ENCODE measurements at regions not wholly inside any gene's neighbourhood (a gene's known extent, or its start where the extent isn't known, plus 50 kb on each side); places are given as distances from the start of the nearest gene placed in this dataset.

DNA sequence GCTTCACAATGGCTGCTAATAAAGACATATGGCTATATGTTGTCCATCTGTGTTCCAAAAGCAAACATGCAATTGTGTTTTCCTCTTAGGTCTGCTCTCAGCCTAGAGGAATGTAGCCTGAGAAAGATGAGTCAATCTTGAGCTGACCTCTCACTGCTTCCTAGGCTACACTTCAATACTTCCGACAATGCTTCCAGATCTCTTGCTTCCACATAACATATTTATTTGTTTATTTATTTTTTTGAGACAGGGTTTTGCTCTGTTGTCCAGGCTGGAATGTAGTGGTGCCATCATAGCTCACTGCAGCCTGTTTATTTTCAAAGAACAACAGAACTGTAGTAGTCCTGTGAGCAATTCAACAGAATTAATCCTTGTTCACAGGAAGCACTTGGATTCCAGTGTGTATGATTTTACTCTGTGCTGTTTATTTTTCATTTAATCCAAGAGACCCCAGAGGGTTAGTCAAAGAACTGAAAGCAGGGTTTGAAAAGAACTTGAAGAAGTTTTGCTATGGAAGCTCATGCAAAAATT, 437.9 kb downstream of the TXNL1 start:
- TF ChIP-seq RCOR1 (IDR thresholded peaks at IDR 0.05; ENCODE audit: borderline replicate concordance in 1 of 2, low read depth in 2 of 2, low read length in 2 of 2) (no peak), HMG20A (CRISPR knock-in tag; conservative IDR thresholded peaks at IDR 0.05) (no peak), CEBPB (tag; IDR thresholded peaks at IDR 0.05) (no peak), EZH2 (IDR thresholded peaks at IDR 0.05; ENCODE audit: borderline replicate concordance, low read depth, low read length) (no peak)
- TF ChIP-seq, protein P1, sequence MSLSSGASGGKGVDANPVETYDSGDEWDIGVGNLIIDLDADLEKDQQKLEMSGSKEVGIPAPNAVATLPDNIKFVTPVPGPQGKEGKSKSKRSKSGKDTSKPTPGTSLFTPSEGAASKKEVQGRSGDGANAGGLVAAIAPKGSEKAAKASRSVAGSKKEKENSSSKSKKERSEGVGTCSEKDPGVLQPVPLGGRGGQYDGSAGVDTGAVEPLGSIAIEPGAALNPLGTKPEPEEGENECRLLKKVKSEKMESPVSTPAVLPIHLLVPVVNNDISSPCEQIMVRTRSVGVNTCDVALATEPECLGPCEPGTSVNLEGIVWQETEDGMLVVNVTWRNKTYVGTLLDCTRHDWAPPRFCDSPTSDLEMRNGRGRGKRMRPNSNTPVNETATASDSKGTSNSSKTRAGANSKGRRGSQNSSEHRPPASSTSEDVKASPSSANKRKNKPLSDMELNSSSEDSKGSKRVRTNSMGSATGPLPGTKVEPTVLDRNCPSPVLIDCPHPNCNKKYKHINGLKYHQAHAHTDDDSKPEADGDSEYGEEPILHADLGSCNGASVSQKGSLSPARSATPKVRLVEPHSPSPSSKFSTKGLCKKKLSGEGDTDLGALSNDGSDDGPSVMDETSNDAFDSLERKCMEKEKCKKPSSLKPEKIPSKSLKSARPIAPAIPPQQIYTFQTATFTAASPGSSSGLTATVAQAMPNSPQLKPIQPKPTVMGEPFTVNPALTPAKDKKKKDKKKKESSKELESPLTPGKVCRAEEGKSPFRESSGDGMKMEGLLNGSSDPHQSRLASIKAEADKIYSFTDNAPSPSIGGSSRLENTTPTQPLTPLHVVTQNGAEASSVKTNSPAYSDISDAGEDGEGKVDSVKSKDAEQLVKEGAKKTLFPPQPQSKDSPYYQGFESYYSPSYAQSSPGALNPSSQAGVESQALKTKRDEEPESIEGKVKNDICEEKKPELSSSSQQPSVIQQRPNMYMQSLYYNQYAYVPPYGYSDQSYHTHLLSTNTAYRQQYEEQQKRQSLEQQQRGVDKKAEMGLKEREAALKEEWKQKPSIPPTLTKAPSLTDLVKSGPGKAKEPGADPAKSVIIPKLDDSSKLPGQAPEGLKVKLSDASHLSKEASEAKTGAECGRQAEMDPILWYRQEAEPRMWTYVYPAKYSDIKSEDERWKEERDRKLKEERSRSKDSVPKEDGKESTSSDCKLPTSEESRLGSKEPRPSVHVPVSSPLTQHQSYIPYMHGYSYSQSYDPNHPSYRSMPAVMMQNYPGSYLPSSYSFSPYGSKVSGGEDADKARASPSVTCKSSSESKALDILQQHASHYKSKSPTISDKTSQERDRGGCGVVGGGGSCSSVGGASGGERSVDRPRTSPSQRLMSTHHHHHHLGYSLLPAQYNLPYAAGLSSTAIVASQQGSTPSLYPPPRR (CRISPR knock-in tag; IDR thresholded peaks at IDR 0.05; ENCODE audit: borderline replicate concordance) = no peak
- TF ChIP-seq, protein P2, sequence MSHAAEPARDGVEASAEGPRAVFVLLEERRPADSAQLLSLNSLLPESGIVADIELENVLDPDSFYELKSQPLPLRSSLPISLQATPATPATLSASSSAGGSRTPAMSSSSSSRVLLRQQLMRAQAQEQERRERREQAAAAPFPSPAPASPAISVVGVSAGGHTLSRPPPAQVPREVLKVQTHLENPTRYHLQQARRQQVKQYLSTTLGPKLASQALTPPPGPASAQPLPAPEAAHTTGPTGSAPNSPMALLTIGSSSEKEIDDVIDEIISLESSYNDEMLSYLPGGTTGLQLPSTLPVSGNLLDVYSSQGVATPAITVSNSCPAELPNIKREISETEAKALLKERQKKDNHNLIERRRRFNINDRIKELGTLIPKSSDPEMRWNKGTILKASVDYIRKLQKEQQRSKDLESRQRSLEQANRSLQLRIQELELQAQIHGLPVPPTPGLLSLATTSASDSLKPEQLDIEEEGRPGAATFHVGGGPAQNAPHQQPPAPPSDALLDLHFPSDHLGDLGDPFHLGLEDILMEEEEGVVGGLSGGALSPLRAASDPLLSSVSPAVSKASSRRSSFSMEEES (CRISPR knock-in tag; IDR thresholded peaks at IDR 0.05) = no peak
- TF ChIP-seq, protein P3, sequence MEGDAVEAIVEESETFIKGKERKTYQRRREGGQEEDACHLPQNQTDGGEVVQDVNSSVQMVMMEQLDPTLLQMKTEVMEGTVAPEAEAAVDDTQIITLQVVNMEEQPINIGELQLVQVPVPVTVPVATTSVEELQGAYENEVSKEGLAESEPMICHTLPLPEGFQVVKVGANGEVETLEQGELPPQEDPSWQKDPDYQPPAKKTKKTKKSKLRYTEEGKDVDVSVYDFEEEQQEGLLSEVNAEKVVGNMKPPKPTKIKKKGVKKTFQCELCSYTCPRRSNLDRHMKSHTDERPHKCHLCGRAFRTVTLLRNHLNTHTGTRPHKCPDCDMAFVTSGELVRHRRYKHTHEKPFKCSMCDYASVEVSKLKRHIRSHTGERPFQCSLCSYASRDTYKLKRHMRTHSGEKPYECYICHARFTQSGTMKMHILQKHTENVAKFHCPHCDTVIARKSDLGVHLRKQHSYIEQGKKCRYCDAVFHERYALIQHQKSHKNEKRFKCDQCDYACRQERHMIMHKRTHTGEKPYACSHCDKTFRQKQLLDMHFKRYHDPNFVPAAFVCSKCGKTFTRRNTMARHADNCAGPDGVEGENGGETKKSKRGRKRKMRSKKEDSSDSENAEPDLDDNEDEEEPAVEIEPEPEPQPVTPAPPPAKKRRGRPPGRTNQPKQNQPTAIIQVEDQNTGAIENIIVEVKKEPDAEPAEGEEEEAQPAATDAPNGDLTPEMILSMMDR (IDR thresholded peaks at IDR 0.05 in 2 of 3, conservative IDR thresholded peaks at IDR 0.05 in 1 of 3; ENCODE audit: insufficient read depth in 2 of 3, low read depth in 1 of 3, low read length in 3 of 3) = no peak
- TF ChIP-seq, protein P4, sequence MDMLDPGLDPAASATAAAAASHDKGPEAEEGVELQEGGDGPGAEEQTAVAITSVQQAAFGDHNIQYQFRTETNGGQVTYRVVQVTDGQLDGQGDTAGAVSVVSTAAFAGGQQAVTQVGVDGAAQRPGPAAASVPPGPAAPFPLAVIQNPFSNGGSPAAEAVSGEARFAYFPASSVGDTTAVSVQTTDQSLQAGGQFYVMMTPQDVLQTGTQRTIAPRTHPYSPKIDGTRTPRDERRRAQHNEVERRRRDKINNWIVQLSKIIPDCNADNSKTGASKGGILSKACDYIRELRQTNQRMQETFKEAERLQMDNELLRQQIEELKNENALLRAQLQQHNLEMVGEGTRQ (CRISPR knock-in tag; IDR thresholded peaks at IDR 0.05) = no peak
- TF ChIP-seq, protein P5, sequence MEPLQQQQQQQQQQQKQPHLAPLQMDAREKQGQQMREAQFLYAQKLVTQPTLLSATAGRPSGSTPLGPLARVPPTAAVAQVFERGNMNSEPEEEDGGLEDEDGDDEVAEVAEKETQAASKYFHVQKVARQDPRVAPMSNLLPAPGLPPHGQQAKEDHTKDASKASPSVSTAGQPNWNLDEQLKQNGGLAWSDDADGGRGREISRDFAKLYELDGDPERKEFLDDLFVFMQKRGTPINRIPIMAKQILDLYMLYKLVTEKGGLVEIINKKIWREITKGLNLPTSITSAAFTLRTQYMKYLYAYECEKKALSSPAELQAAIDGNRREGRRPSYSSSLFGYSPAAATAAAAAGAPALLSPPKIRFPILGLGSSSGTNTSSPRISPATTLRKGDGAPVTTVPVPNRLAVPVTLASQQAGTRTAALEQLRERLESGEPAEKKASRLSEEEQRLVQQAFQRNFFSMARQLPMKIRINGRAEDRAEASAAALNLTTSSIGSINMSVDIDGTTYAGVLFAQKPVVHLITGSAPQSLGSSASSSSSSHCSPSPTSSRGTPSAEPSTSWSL (CRISPR knock-in tag; IDR thresholded peaks at IDR 0.05; ENCODE audit: borderline replicate concordance) = no peak
